Choroid plexus epithelial cell (primary cell): ENCODE measurements at regions not wholly inside any gene's neighbourhood (a gene's known extent, or its start where the extent isn't known, plus 50 kb on each side); places are given as distances from the start of the nearest gene placed in this dataset.
"Not testable (repeated sequence)": the region's sequence is repeated elsewhere in the genome, so short reads cannot be mapped to it uniquely, and the experiment has no call there.

Source experiments
- DNase-seq: peaks from one replicate; pipeline ENCODE4 v3.0.0-alpha.2; 2010; ENCODE audit warnings: low read depth
- H3K4me3 ChIP-seq: 2 replicates; pipeline ENCODE4 v1.5.1; 2011; ENCODE audit warnings: low read depth, mild to moderate bottlenecking, control low read depth, low read length, moderate library complexity
- TF ChIP-seq, protein P1 (sequence below): conservative IDR thresholded peaks from 2 replicates; pipeline ENCODE4 v1.5.1; 2011; ENCODE audit warnings: low read depth, mild to moderate bottlenecking, control low read depth, inconsistent platforms, low read length, moderate library complexity

DNA sequence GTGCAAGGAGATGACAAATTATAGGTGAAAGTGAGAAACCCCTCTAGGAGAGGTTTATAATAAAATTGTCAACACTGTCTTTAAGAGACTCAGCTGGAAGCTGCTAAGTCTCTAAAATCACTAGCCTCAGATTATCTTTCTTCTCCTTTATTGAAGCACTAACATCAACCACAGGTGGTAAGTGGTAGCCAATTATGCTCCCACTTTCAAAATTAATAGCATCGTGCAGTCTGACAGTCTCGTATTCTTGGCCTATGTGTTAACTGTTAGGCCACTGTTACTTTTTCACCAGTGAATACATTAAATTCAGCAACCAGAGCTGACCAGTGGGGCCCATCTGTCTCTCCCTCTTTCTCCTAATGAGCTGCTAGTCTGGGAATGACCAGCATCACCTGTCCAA, 674.1 kb downstream of the RAPGEF2 start:
- DNase-seq, result no peak
- no peak overlapping the region for H3K4me3 ChIP-seq
- TF ChIP-seq, protein P1, sequence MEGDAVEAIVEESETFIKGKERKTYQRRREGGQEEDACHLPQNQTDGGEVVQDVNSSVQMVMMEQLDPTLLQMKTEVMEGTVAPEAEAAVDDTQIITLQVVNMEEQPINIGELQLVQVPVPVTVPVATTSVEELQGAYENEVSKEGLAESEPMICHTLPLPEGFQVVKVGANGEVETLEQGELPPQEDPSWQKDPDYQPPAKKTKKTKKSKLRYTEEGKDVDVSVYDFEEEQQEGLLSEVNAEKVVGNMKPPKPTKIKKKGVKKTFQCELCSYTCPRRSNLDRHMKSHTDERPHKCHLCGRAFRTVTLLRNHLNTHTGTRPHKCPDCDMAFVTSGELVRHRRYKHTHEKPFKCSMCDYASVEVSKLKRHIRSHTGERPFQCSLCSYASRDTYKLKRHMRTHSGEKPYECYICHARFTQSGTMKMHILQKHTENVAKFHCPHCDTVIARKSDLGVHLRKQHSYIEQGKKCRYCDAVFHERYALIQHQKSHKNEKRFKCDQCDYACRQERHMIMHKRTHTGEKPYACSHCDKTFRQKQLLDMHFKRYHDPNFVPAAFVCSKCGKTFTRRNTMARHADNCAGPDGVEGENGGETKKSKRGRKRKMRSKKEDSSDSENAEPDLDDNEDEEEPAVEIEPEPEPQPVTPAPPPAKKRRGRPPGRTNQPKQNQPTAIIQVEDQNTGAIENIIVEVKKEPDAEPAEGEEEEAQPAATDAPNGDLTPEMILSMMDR, result no peak

DNA sequence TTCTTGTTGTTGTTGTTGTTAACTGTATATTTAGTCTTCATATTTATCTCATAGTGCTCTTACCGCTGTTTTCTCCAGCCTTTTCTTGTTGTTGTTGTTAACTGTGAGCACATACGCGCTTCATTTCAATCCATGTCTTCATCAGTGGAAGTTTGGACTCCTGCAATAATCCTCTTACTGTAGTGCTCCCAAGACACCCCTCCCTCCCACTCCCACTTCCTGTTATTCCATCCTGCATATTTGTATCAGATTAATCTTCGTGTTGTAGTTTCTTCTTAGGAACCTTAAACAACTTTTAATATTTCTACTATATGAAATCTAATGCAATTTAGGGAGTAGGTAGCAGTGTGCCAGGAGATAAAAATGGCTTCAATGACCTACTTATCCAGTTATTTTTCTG, 674.8 kb downstream of the RAPGEF2 start:
- no peak overlapping the region for H3K4me3 ChIP-seq
- TF ChIP-seq, protein P1, result no peak
- DNase-seq, result no peak

- H3K4me3 ChIP-seq, result no peak overlapping the region
- TF ChIP-seq, protein P1, result no peak
- DNase-seq, result no peak
These were observed 675.4 kb downstream of the RAPGEF2 start for GRCh38 chr4:159778298-159778697.

- no peak for DNase-seq
- H3K4me3 ChIP-seq, result no peak overlapping the region
- TF ChIP-seq, protein P1, result no peak
These were observed 676.8 kb downstream of the RAPGEF2 start for GRCh38 chr4:159779716-159780115.

GRCh38 chr4:159780196-159780922, 677.5 kb downstream of the RAPGEF2 start:
- TF ChIP-seq, protein P1, result no peak
- DNase-seq, result no peak
- no peak overlapping the region for H3K4me3 ChIP-seq

DNA sequence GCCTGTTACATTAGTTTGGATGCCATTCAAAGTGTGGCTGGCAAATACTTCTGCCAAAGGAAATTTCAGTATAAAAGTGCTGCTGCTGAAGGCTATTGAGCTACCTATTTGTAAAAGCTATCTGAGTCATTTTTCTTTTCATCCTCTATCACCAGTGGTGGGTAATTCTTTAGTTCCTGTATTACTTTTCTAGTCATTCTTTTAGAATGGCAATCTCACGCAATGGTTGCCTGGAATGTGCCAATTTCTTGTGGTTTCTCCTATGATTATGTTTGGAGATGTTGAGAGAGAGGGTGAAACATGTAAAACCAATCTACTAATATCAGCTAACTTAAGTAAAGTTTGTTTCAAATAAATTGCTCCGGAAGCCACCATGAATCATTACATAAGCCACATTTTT, 685.0 kb downstream of the RAPGEF2 start:
- TF ChIP-seq, protein P1, result no peak
- no peak overlapping the region for H3K4me3 ChIP-seq
- DNase-seq, result no peak

- DNase-seq, result no peak
- no peak overlapping the region for H3K4me3 ChIP-seq
- TF ChIP-seq, protein P1, result no peak
These were observed 688.5 kb downstream of the RAPGEF2 start for GRCh38 chr4:159791334-159791733.

DNA sequence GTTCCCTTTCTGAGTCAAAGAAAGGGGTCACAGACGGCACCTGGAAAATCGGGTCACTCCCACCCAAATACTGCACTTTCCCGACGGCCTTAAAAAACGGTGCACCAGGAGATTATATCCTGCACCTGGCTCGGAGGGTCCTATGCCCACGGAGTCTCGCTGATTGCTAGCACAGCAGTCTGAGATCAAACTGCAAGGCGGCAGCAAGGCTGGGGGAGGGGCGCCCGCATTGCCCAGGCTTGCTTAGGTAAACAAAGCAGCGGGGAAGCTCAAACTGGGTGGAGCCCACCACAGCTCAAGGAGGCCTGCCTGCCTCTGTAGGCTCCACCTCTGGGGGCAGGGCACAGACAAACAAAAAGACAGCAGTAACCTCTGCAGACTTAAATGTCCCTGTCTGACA, 701.7 kb downstream of the RAPGEF2 start:
- H3K4me3 ChIP-seq, DNase-seq: not testable (repeated sequence)
